Activated T-cell treated with anti-CD3 and anti-CD28 coated beads, Interleukin-2, amount 50 U/mL, for 72 hours (primary cell): ENCODE measurements at regions not wholly inside any gene's neighbourhood (a gene's known extent, or its start where the extent isn't known, plus 50 kb on each side); places are given as distances from the start of the nearest gene placed in this dataset.

Source experiments
- ATAC-seq, 2 donors: fragments of 150-1000 bp; cut with Tn5 transposase; replicated peaks in 1 of 2; 2 replicates each; pipeline ENCODE4 v1.10.0; 2021; ENCODE audit warnings: moderate library complexity in 2 of 2, mild to moderate bottlenecking in 1 of 2
- DNase-seq, 2 donors: peaks; one replicate each; pipeline ENCODE4 v3.0.0; 2021 to 2022; ENCODE audit warnings: mixed read lengths in 1 of 2
- H3K27ac Mint-ChIP-seq: one replicate; pipeline ENCODE4 v1.8.0; 2022; ENCODE audit warnings: mild to moderate bottlenecking, moderate library complexity, mixed read lengths
- H3K27me3 Mint-ChIP-seq: one replicate; pipeline ENCODE4 v1.8.0; 2022; ENCODE audit warnings: low read depth, mixed read lengths
- H3K36me3 Mint-ChIP-seq, 2 donors: one replicate each; pipeline ENCODE4 v1.8.0; 2022; ENCODE audit warnings: mixed read lengths in 2 of 2, mild to moderate bottlenecking in 1 of 2; ENCODE audit not compliant: insufficient read depth in 2 of 2
- H3K4me1 Mint-ChIP-seq: one replicate; pipeline ENCODE4 v1.8.0; 2022; ENCODE audit warnings: low read depth, mixed read lengths
- H3K4me3 Mint-ChIP-seq, 2 donors: one replicate each; pipeline ENCODE4 v1.8.0; 2022; ENCODE audit warnings: mild to moderate bottlenecking in 2 of 2, mixed read lengths in 2 of 2, moderate library complexity in 2 of 2
- H3K9me3 Mint-ChIP-seq, 2 donors: one replicate each; pipeline ENCODE4 v1.8.0; 2022; ENCODE audit warnings: mixed read lengths in 2 of 2

GRCh38 chr6:125480571-125480970, 178.8 kb upstream of the HDDC2 start:
- H3K4me3 Mint-ChIP-seq = no peak overlapping the region
- no peaks in the 10 kb centered on the region for H3K36me3 Mint-ChIP-seq
- H3K9me3 Mint-ChIP-seq = no peaks in the 10 kb centered on the region
- H3K27ac Mint-ChIP-seq = no peak overlapping the region
- no peak for ATAC-seq
- peaks cover 18% of the 10 kb centered on the region for H3K27me3 Mint-ChIP-seq
- no peaks in the 10 kb centered on the region for H3K4me1 Mint-ChIP-seq
- no peak for DNase-seq

DNA sequence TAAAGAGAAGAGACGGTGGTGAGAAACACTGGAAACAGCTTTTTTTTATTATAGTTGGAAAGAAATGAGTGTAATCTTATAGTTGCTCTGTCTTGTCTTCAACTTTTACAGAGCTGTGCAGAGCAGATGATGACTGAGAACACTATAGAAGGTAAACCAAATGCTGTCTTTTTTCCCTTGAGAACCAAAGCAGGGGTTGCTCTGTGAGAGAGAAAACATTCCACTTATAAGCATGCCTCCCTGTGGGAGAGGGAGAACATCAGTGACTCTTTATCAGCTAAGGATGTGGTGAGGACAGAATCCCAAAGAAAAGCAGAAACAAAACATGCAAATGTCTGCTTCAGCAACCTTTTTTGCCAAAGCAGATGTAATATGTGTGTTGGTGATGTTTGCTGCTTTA, 179.3 kb upstream of the HDDC2 start:
- H3K27me3 Mint-ChIP-seq = peaks cover 18% of the 10 kb centered on the region
- no peak overlapping the region for H3K27ac Mint-ChIP-seq
- ATAC-seq (no peak), DNase-seq (no peak)
- no peaks in the 10 kb centered on the region for H3K9me3 Mint-ChIP-seq
- no peaks in the 10 kb centered on the region for H3K4me1 Mint-ChIP-seq
- H3K4me3 Mint-ChIP-seq = no peak overlapping the region
- no peaks in the 10 kb centered on the region for H3K36me3 Mint-ChIP-seq

DNA sequence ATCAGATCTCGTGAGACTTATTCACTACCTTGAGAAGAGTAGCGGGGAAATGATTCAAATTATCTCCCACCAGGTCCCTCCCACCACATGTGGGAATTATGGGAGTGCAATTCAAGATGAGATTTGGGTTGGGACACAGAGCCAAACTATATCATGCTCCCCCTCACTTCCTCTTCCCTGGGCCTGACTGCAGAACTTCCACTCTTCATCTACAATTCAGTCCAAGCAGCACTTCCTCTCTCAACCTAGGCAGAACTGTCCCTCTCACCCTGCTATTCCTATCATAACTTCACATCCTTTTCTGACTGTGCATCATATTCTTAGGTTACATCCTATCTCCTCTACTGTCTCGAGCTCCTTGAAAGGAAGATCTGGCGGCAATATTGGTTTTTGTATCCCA, 184.0 kb upstream of the HDDC2 start:
- H3K27ac Mint-ChIP-seq = no peak overlapping the region
- DNase-seq = no peak
- H3K4me1 Mint-ChIP-seq = no peaks in the 10 kb centered on the region
- no peak overlapping the region for H3K4me3 Mint-ChIP-seq
- H3K27me3 Mint-ChIP-seq = peaks cover 25% of the 10 kb centered on the region
- H3K36me3 Mint-ChIP-seq = no peaks in the 10 kb centered on the region
- no peak for ATAC-seq
- H3K9me3 Mint-ChIP-seq = no peaks in the 10 kb centered on the region

- H3K27me3 Mint-ChIP-seq = peaks cover 23% of the 10 kb centered on the region
- H3K4me1 Mint-ChIP-seq = no peaks in the 10 kb centered on the region
- ATAC-seq = no peak
- DNase-seq = no peak
- no peaks in the 10 kb centered on the region for H3K9me3 Mint-ChIP-seq
- H3K36me3 Mint-ChIP-seq = no peaks in the 10 kb centered on the region
- no peak overlapping the region for H3K27ac Mint-ChIP-seq
- H3K4me3 Mint-ChIP-seq = no peak overlapping the region
These were observed 185.1 kb upstream of the HDDC2 start for GRCh38 chr6:125486881-125487280.

DNA sequence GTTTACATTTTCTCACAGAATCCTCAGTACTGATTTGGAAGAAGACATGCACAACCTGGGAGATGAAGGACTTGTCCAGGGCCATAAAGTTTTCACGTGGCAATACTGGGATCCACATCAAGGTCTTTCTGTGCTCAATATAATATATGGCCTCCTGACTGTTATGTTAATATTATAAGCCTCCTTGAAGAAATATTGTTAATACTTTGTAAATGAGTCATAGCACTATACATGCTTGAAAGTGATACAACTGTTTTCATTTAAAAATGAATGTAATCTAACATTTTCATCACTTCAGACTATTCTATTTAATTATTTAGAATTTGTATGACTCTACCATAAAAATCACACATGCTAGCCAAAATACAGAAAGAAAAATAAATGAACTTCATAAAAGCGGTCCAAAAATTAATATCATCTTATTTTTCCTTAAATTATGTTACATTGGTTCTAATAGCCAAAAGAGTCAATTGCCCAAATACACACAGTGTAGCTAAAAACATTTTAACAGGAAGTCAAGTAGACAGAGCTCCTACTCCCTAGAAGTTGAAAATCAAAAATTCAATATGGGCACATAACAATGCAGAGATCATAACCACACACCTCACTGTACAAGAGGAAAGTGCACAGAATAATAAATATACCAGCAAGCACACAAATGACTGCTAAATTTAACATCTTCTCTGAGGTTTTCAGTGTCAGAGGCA, 188.0 kb upstream of the HDDC2 start:
- DNase-seq = no peak
- H3K4me3 Mint-ChIP-seq = no peak overlapping the region
- no peaks in the 10 kb centered on the region for H3K4me1 Mint-ChIP-seq
- no peak overlapping the region for H3K27ac Mint-ChIP-seq
- no peaks in the 10 kb centered on the region for H3K9me3 Mint-ChIP-seq
- H3K36me3 Mint-ChIP-seq = no peaks in the 10 kb centered on the region
- H3K27me3 Mint-ChIP-seq = peaks cover 8% of the 10 kb centered on the region
- no peak for ATAC-seq

GRCh38 chr6:125491860-125492618, 190.3 kb upstream of the HDDC2 start:
- peaks cover 8% of the 10 kb centered on the region for H3K27me3 Mint-ChIP-seq
- no peaks in the 10 kb centered on the region for H3K9me3 Mint-ChIP-seq
- no peak overlapping the region for H3K27ac Mint-ChIP-seq
- DNase-seq (no peak), ATAC-seq (no peak)
- no peak overlapping the region for H3K4me3 Mint-ChIP-seq
- no peaks in the 10 kb centered on the region for H3K4me1 Mint-ChIP-seq
- no peaks in the 10 kb centered on the region for H3K36me3 Mint-ChIP-seq

DNA sequence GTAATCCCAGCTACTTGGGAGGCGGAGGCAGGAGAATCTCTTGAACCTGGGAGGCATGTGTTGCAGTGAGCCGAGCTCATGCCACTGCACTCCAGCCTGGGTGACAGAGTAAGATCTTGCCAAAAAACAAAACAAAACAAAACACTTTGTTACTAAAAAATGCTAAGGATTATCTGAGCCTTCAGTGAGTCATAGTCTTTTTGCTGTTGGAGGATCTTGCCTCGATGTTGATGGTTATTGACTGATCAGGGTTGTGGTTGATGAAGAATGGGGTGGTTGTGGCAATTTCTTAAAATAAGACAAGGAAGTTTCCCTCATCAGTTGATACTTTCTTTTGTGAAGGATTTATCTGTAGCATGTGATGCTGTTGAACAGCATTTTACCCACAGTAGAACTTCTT, 196.8 kb upstream of the HDDC2 start:
- H3K4me1 Mint-ChIP-seq = no peaks in the 10 kb centered on the region
- H3K9me3 Mint-ChIP-seq = no peaks in the 10 kb centered on the region
- ATAC-seq (no peak), DNase-seq (no peak)
- H3K27ac Mint-ChIP-seq = no peak overlapping the region
- no peak overlapping the region for H3K4me3 Mint-ChIP-seq
- H3K27me3 Mint-ChIP-seq = no peaks in the 10 kb centered on the region
- no peaks in the 10 kb centered on the region for H3K36me3 Mint-ChIP-seq

DNA sequence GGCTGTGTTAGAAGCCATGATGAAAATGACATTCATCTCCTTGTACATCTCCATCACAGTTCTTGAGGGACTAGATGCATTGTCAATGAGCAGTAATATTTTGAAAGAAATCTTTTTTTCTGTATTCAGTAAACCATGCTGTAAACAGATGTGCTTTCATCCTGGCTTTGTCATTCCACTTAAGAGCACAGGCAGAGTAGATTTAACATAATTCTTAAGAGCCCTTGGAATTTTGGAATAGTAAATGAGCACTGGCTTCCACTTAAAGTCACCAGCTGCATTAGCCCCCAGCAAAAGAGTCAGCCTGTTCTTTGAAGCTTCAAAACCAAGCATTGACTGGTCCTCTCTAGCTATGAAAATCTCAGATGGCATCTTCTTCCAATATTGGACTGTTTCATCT, 197.8 kb upstream of the HDDC2 start:
- no peaks in the 10 kb centered on the region for H3K4me1 Mint-ChIP-seq
- H3K4me3 Mint-ChIP-seq = no peak overlapping the region
- no peaks in the 10 kb centered on the region for H3K9me3 Mint-ChIP-seq
- peaks cover 4% of the 10 kb centered on the region for H3K27me3 Mint-ChIP-seq
- H3K27ac Mint-ChIP-seq = no peak overlapping the region
- no peaks in the 10 kb centered on the region for H3K36me3 Mint-ChIP-seq
- DNase-seq = no peak
- no peak for ATAC-seq

GRCh38 chr6:125503181-125503580, 201.4 kb upstream of the HDDC2 start:
- no peak overlapping the region for H3K4me3 Mint-ChIP-seq
- H3K4me1 Mint-ChIP-seq = no peaks in the 10 kb centered on the region
- no peak for DNase-seq
- ATAC-seq = no peak
- no peaks in the 10 kb centered on the region for H3K36me3 Mint-ChIP-seq
- no peaks in the 10 kb centered on the region for H3K9me3 Mint-ChIP-seq
- H3K27ac Mint-ChIP-seq = no peak overlapping the region
- peaks cover 15% of the 10 kb centered on the region for H3K27me3 Mint-ChIP-seq

DNA sequence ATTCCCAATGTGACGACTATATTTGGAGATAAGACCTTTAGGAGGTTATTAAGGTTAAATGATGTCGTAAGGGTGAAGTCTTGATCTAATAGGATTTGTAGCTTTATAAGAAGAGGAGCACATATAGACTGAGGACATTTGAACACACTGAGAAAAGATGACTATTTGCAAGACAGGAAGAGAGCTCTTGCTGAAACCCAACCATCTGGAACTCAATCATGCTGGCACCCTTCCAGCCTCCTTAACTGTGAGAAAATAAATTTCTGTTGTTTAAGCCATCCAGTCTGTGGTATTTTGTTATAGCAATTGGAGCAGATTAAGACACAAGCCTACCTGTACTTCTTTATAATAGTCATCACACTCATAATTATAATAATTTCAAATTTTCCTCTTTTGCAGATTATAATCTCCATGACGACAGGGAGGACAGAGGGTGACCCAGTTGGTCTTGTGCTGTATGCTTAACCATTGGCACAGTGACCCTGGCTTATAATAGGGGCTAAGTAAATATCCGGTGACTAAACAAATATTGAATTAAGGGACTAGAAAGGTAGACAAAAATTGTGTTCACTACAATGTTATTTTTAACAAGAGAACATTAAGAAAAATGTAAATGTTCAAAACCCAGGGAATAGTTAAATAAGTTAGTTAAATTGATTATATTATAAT, 206.4 kb upstream of the HDDC2 start:
- ATAC-seq (no peak), DNase-seq (no peak)
- no peaks in the 10 kb centered on the region for H3K4me1 Mint-ChIP-seq
- H3K9me3 Mint-ChIP-seq = no peaks in the 10 kb centered on the region
- no peak overlapping the region for H3K4me3 Mint-ChIP-seq
- peaks cover 15% of the 10 kb centered on the region for H3K27me3 Mint-ChIP-seq
- no peaks in the 10 kb centered on the region for H3K36me3 Mint-ChIP-seq
- H3K27ac Mint-ChIP-seq = no peak overlapping the region

GRCh38 chr6:125508793-125509192, 207.0 kb upstream of the HDDC2 start:
- Mint-ChIP-seq H3K27me3 (peaks cover 15% of the 10 kb centered on the region), H3K4me1 (no peaks in the 10 kb centered on the region), H3K9me3 (no peaks in the 10 kb centered on the region), H3K4me3 (no peak overlapping the region), H3K27ac (no peak overlapping the region), H3K36me3 (no peaks in the 10 kb centered on the region)
- ATAC-seq (no peak), DNase-seq (no peak)

GRCh38 chr6:125509477-125509876, 207.7 kb upstream of the HDDC2 start:
- Mint-ChIP-seq H3K27ac (no peak overlapping the region), H3K4me3 (no peak overlapping the region), H3K4me1 (no peaks in the 10 kb centered on the region), H3K9me3 (no peaks in the 10 kb centered on the region), H3K36me3 (no peaks in the 10 kb centered on the region), H3K27me3 (peaks cover 12% of the 10 kb centered on the region)
- DNase-seq (no peak), ATAC-seq (no peak)

DNA sequence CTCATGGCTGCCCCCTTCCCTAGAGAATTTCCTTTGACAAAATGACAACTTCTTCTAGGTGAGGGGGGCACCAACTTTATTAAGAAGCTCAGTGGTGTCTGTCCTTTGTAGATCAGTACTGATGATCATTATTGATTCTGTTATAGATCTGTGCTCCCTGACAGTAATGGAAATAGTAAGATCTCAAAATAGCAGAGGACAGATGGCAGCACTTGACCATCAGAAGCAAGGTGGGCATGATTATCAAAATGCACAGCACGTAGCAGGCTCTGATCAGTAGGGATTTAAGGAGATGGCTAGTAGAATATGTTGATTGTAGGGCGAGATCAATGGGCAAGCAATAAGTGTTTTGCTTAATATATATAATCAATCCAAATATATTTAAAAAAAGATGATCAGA, 208.6 kb upstream of the HDDC2 start:
- no peaks in the 10 kb centered on the region for H3K4me1 Mint-ChIP-seq
- no peak overlapping the region for H3K27ac Mint-ChIP-seq
- H3K9me3 Mint-ChIP-seq = no peaks in the 10 kb centered on the region
- no peaks in the 10 kb centered on the region for H3K36me3 Mint-ChIP-seq
- H3K4me3 Mint-ChIP-seq = no peak overlapping the region
- peaks cover 9% of the 10 kb centered on the region for H3K27me3 Mint-ChIP-seq
- ATAC-seq (no peak), DNase-seq (no peak)
